ENCODE measurements at regions not wholly inside any gene's neighbourhood (a gene's known extent, or its start where the extent isn't known, plus 50 kb on each side); places are given as distances from the start of the nearest gene placed in this dataset.
A peak's percentile ranks its signal among the peaks of the same experiment; 100 is the strongest.

- CTCF ChIA-PET, result no interaction called here
- TF ChIP-seq, protein P1, sequence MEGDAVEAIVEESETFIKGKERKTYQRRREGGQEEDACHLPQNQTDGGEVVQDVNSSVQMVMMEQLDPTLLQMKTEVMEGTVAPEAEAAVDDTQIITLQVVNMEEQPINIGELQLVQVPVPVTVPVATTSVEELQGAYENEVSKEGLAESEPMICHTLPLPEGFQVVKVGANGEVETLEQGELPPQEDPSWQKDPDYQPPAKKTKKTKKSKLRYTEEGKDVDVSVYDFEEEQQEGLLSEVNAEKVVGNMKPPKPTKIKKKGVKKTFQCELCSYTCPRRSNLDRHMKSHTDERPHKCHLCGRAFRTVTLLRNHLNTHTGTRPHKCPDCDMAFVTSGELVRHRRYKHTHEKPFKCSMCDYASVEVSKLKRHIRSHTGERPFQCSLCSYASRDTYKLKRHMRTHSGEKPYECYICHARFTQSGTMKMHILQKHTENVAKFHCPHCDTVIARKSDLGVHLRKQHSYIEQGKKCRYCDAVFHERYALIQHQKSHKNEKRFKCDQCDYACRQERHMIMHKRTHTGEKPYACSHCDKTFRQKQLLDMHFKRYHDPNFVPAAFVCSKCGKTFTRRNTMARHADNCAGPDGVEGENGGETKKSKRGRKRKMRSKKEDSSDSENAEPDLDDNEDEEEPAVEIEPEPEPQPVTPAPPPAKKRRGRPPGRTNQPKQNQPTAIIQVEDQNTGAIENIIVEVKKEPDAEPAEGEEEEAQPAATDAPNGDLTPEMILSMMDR (conservative IDR thresholded peaks at IDR 0.05; ENCODE audit: low read depth), result no peak
- POLR2A ChIA-PET (ENCODE audit: low non-redundant PET), result no interaction called here
- DNase-seq (ENCODE audit: low spot score), result no peak
- no peak overlapping the region for H3K27ac ChIP-seq
These were observed 282.1 kb downstream of the NFIB start for GRCh38 chr9:14031810-14032209.

DNA sequence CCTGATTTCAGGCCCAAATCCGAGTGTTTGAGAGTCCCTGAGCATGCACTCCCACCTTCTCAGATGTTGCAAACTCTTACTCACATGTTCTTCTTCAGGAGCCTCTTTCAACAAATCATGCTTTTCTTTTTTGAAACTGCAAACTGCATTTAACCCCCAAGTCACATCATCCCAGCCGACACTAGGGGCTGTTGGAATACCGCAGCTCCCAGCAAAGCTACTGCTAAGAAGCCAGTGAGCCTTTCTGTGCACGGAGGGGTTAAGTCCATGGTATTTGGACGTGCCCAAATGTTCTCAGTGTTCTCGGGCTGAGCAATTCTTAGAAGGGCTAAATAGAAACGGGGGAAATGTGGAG lies 282.9 kb downstream of the NFIB start:
- peak overlapping the region; percentile 50 for H3K27ac ChIP-seq
- DNase-seq (ENCODE audit: low spot score), result no peak
- ChIA-PET CTCF (no interaction called here), POLR2A (ENCODE audit: low non-redundant PET) (no interaction called here)
- TF ChIP-seq, protein P1 (conservative IDR thresholded peaks at IDR 0.05; ENCODE audit: low read depth), result no peak

GRCh38 chr9:14030375-14031059 lies 283.4 kb downstream of the NFIB start:
- TF ChIP-seq, protein P1 (conservative IDR thresholded peaks at IDR 0.05; ENCODE audit: low read depth), result no peak
- H3K27ac ChIP-seq, result peak overlapping the region; percentile 87
- POLR2A ChIA-PET (ENCODE audit: low non-redundant PET), result no interaction called here
- DNase-seq (ENCODE audit: low spot score), result peak; percentile 69
- CTCF ChIA-PET, result no interaction called here

DNA sequence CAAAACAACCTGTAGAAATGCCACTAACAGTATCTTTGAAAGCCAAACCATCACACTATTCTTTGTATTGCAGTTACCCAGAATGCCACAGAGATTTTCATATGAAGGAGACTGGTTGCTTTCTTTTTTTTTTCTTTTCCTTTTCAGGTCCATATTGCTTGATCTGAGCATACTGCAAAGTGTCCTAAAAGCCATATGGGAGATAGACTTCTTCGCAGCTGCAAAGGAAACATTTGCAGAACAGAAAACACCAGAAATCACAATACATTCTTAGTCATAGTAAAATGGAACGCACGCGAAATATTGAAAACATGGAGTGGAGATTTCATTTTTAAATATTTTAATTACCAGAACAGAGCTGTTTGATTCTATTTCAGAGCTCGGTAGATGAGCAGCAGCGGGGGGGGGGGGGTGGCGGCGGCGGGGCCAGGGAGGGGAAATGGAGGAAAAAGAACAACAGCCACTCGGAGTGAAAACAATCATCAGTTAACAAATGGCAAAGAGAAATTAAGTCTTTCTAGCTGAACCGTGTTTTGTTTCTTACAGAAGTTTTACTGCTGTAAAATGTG lies 284.1 kb downstream of the NFIB start:
- CTCF ChIA-PET, result no interaction called here
- TF ChIP-seq, protein P1 (conservative IDR thresholded peaks at IDR 0.05; ENCODE audit: low read depth), result no peak
- peak overlapping the region; percentile 87 for H3K27ac ChIP-seq

DNA sequence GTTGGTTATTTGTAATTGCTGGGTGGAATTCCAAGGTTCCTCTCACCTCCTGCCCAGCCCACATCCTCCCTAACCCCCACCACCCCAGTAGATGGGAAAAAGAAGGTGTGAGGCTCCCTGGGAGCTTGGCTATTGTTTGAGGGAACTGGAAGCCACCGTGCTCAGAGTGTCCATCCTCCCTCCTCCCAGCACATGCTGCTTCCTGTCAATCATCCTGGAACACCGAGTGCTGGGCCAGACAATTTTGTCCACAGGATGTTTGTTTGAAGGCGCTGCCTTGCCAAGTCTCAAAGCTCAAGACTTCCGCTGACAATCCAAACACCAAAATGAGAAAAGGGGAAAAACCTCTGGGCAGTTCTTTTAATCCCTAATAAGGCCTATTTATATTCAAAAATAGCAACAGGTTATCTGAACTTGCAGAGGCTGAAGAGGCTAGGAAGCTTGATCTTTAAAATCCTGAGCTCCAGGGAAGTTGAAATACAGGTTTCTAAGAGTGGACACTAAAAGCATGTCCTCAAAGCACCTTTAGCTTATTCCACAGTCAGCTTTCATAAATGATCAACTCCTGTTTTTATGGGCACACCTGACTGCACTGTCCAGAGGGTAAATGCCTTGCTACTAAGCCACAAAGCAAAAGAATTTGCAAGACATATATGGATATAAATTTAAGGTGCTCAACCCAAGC lies 286.7 kb downstream of the NFIB start:
- DNase-seq (ENCODE audit: low spot score), result no peak
- H3K27ac ChIP-seq, result no peak overlapping the region; the same call in 1 of the 2 replicates
- POLR2A ChIA-PET (ENCODE audit: low non-redundant PET), result no interaction called here
- CTCF ChIA-PET, result interaction anchor here (0.6 to 0.9 kb wide), 2 partner anchors 325 to 1504 kb away, joined by 3 to 4 read pairs; no protein-coding TSS in a partner anchor
- TF ChIP-seq, protein P1 (conservative IDR thresholded peaks at IDR 0.05; ENCODE audit: low read depth), result no peak

More for the DNA sequence above, 284.1 kb downstream of the NFIB start:
- POLR2A ChIA-PET (ENCODE audit: low non-redundant PET), result no interaction called here
- peak; percentile 6 for DNase-seq (ENCODE audit: low spot score)

DNA sequence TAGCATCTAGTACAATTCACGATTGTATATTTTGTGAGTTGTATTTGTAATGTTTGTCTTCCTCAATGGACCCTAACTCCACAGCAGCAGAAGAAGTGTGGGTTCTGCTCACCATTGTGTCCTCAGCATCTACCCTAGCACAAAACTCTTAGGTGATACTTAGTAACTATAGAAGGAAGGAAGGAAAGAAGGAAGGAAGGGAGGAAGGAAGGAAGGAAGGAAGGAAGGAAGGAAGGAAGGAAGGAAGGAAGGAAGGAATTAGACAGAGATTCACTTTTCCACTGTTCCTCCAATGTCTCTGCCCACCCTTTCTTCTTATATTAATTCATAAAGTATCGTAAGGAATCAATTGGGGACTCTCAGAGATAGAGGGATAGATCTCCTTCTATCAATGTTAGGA lies 288.2 kb downstream of the NFIB start:
- ChIA-PET POLR2A (ENCODE audit: low non-redundant PET) (no interaction called here), CTCF (no interaction called here)
- DNase-seq (ENCODE audit: low spot score), result no peak
- H3K27ac ChIP-seq, result no peak overlapping the region
- TF ChIP-seq, protein P1 (conservative IDR thresholded peaks at IDR 0.05; ENCODE audit: low read depth), result no peak

Data from RWPE1 (cell line).